ENCODE measurements at regions not wholly inside any gene's neighbourhood (a gene's known extent, or its start where the extent isn't known, plus 50 kb on each side); places are given as distances from the start of the nearest gene placed in this dataset.

DNA sequence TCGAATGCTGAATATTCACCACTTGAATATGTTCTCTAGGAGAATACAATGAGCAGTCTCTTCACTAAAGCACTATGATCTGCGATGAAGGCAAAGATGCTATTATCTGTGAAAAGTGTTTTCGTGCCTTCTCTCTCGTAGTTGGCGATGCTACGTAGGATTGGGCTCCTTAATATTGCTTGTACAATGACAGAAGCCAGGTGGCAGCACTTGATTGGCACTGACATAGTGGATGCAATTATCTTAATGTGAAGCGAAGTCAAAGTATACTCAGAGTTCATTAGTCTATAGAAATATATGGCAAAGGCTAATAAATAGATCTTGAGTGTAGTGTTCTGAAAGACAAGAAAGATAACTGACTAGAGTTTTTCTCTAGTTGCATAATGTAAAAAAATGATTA is 1135.7 kb upstream of the AGA start:
- no peak for DNase-seq (ENCODE audit: low read depth)

DNA sequence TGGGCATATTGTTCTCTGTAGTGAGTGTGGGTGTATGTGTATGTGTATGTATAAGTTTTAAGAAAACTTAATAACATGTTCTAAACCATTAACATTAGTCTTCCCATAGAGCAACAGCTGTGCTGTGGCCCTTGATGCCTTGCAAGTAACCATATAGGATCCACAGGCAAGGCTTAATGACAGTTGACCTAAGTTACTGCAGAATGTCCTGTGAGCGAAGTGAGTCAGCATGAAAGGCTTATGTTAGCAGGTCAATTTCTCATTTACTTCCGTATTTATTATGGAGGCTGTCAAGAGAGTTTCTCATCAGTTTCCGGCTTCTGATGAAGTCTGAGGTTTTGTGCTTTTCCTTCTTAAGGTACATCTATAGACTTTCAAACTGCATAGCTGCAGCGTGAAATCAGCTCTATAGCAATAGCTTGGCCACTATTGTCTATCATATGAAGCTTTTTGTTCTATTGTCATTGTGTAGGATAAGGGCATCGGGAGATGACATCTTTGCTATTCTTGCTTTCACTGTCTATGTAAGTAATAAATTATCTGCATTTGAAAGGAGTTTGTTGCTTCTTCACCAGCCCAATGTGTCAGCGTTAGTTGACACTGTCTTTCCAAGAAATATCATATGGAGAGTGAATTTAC is 1153.4 kb upstream of the AGA start:
- no peak for DNase-seq (ENCODE audit: low read depth)

GRCh38 chr4:178598672-178599071 is 1156.4 kb upstream of the AGA start:
- no peak for DNase-seq (ENCODE audit: low read depth)

DNA sequence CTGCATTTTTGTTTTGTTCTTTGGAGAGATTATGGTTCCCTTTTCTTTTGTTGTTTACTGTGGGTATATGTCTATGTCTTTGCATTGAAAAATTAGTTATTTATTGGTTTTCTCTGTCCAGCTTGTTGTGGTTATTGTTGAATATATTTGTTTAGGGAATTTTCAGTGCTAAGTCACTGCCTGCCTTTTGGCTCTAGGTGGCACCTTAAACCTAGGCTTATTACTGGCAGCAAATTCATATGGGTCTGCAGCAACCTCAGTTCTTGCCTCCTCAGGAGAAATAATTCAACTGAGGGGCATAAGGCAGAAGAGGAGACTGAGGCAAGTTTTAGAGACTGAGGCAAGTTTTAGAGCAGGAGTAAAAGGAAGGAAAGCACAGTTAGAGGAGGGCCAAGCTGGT is 1157.3 kb upstream of the AGA start:
- DNase-seq (ENCODE audit: low read depth): no peak

- no peak for DNase-seq (ENCODE audit: low read depth)
Measured at GRCh38 chr4:178602833-178603232, 1160.6 kb upstream of the AGA start.

DNA sequence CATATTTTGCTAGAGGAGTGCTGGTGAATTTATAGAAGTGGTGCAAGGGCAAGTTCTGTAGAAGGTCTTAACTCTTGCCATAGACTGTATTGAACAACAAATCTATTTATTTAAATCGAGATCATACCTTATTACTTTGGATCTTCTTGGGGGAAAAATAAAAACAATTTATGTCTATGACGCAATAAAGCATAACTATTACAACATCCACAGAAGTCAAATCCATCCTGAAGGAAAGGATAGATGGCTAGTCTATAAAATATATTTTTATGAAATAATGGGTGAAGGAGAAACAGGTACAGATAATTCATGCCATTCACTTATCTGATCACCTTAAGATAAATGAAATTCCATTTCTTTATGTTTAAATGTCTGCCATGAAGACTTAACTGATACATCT is 1168.8 kb upstream of the AGA start:
- no peak for DNase-seq (ENCODE audit: low read depth)

DNA sequence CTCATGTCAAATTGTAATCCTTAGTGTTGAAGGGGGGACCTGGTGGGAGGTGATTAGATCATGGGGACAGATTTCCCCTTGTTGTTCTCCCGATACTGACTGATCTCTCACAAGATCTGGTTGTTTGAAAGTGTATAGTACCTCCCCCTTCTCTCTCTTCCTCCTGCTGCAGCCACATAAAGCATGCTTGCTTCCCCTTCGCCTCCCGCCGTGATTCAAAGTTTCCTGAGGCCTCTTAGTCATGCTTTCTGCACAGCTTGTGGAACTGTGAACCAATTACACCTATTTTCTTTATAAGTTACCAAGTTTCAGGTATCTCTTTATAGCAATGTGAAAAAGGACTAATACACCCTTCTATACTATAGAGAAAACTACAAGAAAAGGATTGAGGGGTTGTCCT is 1170.5 kb upstream of the AGA start:
- DNase-seq (ENCODE audit: low read depth): no peak

DNA sequence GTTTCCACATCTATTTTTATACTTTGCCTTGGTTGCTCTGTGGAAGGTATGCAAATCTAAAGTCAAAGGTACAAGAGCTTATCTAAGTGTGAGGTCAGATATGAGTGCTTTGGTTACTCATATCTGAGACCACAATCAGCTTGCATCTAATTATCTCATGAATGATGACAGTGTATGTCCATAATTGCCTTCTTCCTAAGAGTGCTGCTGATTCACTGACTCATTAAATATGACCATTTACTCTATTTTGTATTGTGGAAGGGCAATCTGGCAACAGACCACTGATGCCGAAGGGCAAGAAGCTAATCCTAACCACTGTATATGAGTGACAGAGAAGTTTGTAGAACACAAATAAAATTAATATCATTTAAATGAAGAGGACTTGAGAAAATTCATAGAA is 1190.2 kb upstream of the AGA start:
- DNase-seq (ENCODE audit: low read depth): no peak

GRCh38 chr4:178633263-178633662 is 1191.0 kb upstream of the AGA start:
- no peak for DNase-seq (ENCODE audit: low read depth)

GRCh38 chr4:178664621-178665020 is 1222.4 kb upstream of the AGA start:
- no peak for DNase-seq (ENCODE audit: low read depth)

GRCh38 chr4:178665916-178666315 is 1223.7 kb upstream of the AGA start:
- DNase-seq (ENCODE audit: low read depth): no peak

DNA sequence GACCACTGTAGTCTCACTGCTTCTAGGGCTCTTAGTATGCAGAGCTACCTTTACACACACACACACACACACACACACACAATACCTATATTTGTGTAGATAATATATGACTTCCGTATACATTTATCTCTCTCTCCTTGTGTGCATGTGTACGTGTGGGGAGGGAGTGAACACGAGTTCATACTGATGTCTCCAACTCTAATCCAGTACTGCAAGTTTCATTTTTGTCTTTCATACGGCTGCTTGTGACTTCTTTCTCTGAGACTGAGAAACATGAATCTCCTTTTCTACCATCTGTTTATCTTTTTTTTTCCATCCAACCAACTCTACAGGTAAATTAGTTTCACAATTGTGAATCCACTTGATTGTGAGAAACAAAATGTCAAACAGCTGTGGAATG is 1229.5 kb upstream of the AGA start:
- no peak for DNase-seq (ENCODE audit: low read depth)

GRCh38 chr4:178672512-178672911 is 1230.3 kb upstream of the AGA start:
- no peak for DNase-seq (ENCODE audit: low read depth)

GRCh38 chr4:178681871-178682270 is 1239.6 kb upstream of the AGA start:
- DNase-seq (ENCODE audit: low read depth): no peak

DNA sequence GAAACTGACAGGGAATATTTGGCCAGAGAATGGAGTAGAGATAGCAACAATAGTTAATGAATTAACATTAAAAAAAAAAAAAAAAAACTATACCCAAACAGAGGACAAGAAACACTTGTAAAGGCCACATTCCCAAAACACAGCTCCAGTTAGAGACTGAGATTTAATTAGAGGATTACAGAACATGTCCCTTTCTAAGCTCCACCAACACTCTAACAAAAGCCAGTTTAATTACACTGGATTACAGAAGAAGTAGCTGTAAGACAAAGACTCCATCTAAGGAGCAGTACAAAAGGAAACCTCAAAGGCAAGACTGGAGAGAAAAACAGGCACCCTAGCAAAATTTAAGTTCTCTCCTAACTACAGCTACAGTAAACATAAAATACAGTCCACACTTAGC is 1247.7 kb upstream of the AGA start:
- no peak for DNase-seq (ENCODE audit: low read depth)

DNA sequence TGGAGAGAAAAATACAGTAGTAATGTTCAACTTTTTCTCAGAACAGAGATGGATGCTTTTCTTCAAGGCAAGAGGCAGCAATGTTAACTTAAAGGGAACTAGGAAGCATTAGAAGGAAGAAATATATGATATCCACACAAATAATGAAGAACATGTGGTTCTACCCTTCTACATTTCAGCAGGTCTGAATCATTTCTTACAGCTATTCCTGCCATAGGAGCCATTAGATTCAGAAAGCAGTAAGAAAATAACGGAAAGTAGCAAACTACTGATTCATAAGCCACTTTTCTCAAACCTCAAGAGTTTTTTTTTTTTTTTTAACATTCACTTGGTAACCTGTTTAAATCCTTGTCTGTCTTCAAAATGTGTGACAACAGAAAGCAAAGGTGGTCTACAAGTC is 1251.6 kb upstream of the AGA start:
- DNase-seq (ENCODE audit: low read depth): no peak

GRCh38 chr4:178696515-178696914 is 1254.3 kb upstream of the AGA start:
- DNase-seq (ENCODE audit: low read depth): no peak

DNA sequence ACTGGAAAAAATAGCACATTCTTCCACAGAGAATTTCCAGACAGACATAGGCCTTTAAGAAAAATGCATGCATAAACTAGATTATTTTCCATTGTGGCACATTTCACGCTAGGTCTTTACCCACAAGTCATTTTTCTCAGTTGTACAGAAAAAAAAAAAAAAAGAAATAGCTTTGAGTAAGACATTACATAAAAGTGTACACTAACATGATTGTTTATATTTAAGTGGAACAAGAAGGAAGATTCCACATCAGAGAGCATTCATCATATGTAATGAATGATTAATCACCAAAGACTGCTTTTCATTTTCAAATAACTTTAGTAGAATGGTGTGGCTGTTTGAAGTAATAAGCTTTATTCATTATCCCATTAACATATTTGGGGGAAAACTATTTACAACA is 1270.2 kb upstream of the AGA start:
- no peak for DNase-seq (ENCODE audit: low read depth)

GRCh38 chr4:178738026-178738425 is 1295.8 kb upstream of the AGA start:
- no peak for DNase-seq (ENCODE audit: low read depth)

DNA sequence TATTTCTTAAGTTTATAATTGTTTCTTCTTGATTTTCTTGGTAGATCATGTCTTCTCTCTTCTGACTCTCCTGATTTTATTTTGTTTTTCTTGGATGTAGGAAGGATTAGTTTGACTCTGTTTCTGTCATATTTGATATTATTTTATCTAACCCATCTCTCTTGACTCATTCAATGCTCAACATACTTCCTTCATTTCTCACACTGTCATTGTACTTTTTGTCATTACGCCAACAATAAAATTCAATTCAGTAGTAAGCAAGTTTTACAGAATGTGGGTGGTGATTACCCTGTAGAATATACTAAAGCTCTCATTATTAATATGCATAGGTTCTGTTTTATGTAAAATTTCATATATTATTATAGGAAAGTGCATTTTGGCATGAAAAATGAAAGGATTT is 1303.0 kb upstream of the AGA start:
- DNase-seq (ENCODE audit: low read depth): no peak

- DNase-seq (ENCODE audit: low read depth): no peak
Measured at GRCh38 chr4:178752954-178753525, 1310.8 kb upstream of the AGA start.

- no peak for DNase-seq (ENCODE audit: low read depth)
Measured at GRCh38 chr4:178778496-178778895, 1336.3 kb upstream of the AGA start.

GRCh38 chr4:178781779-178782178 is 1339.5 kb upstream of the AGA start:
- DNase-seq (ENCODE audit: low read depth): no peak

DNA sequence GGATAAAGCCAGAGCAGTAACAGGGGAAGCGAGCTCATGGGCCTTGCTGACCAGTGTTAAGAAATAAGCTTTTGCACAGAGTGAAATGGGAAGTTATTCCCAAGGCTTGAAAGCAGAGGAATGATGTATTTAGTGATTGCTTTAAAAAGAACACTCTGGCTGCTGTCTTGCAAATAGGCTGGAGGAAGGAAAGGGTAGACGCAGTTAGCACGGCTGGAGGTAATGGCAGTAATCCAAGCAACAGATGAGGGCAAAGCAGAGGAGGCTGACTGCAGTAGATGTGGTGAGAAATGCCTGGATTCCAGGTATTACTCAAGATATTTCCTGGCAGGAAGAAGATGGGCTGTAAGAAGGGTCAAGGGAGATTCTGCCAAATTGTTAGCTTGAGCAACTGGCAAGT is 1342.3 kb upstream of the AGA start:
- no peak for DNase-seq (ENCODE audit: low read depth)

DNA sequence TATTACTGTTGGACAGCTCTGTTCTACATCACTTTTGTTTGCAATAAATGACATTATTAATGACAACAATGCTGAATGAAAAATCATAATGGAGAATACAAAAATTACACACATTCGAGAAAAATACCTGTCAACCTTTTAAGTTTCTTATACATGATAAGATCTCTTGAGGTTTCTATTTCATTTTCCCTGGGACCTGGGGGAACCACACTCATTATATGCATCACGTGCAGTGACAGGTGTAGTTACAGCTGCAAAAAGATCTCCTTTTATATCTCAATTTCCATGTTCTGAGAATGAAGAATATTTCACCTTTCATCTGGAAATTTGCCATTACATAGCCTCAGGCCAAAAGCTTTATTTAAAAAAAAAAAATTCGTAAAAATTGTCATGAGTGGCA is 1347.0 kb upstream of the AGA start:
- DNase-seq (ENCODE audit: low read depth): no peak

All from activated T-cell treated with anti-CD3 and anti-CD28 coated beads for 24 hours (primary cell).